ENCODE measurements at regions not wholly inside any gene's neighbourhood (a gene's known extent, or its start where the extent isn't known, plus 50 kb on each side); places are given as distances from the start of the nearest gene placed in this dataset.
"Not testable (repeated sequence)": the region's sequence is repeated elsewhere in the genome, so short reads cannot be mapped to it uniquely, and the experiment has no call there.

DNA sequence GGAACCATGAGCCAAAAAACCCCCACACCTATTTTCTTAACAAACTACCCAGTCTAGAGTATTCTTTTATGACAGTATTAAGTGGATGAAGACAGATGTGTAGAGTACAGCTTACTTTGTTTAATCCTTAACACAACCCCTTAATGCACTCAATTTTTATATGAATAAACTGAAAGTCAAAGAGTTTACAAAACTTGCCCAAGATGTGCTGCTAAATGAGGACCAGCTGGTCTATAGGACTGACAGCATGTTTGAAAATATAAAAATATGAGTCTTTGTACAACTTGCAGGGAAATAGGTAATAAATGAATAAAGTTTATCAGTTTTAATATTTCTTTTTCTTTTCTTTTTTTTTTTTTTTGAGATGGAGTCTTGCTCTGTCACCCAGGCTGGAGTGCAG is 102.3 kb downstream of the ZFY start:
- intact Hi-C loops (cut with DNase I): no loop called here
- DNase-seq: no peak

DNA sequence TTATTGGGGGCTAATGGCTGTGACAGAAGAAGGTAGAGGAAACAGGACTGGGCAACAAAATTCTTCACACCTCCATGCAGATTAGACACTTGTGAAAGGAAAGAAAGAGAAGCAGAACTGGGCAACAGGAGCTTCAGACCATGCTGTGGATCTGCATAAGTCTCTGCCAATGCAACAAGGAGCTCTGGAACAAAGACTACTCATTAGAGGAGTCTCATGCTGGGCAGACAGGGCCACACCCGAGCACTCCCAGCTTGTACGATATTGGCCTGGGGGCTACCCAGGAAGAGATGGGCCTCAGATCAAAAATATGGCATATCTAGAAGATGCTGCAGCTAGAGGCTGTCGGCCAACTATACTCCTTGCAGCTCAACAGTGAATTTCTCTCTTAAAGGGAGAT is 105.2 kb downstream of the ZFY start:
- Histone ChIP-seq H3K4me3 (no peak overlapping the region), H3K27ac (no peak overlapping the region), H3K4me1 (no peaks in the 10 kb centered on the region), H3K36me3 (no peaks in the 10 kb centered on the region), H3K9me3 (no peaks in the 10 kb centered on the region), H3K27me3 (no peaks in the 10 kb centered on the region)
- no peak for TF ChIP-seq POLR2A (IDR thresholded peaks at IDR 0.05)
- TF ChIP-seq, protein P1, sequence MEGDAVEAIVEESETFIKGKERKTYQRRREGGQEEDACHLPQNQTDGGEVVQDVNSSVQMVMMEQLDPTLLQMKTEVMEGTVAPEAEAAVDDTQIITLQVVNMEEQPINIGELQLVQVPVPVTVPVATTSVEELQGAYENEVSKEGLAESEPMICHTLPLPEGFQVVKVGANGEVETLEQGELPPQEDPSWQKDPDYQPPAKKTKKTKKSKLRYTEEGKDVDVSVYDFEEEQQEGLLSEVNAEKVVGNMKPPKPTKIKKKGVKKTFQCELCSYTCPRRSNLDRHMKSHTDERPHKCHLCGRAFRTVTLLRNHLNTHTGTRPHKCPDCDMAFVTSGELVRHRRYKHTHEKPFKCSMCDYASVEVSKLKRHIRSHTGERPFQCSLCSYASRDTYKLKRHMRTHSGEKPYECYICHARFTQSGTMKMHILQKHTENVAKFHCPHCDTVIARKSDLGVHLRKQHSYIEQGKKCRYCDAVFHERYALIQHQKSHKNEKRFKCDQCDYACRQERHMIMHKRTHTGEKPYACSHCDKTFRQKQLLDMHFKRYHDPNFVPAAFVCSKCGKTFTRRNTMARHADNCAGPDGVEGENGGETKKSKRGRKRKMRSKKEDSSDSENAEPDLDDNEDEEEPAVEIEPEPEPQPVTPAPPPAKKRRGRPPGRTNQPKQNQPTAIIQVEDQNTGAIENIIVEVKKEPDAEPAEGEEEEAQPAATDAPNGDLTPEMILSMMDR (IDR thresholded peaks at IDR 0.05): no peak
- WGBS, 2 donors: 58% methylated on average over 3 of the region's 3 CpGs; no CpG with 5 or more reads in 1 of the 2 donors
- intact Hi-C loops (cut with DNase I): no loop called here
- DNase-seq: no peak

More for the DNA sequence above, 102.3 kb downstream of the ZFY start:
- no peaks in the 10 kb centered on the region for H3K27me3 ChIP-seq
- H3K9me3 ChIP-seq: no peaks in the 10 kb centered on the region
- no peak overlapping the region for H3K27ac ChIP-seq
- H3K36me3 ChIP-seq: no peaks in the 10 kb centered on the region
- TF ChIP-seq, protein P1 (IDR thresholded peaks at IDR 0.05): no peak
- no peaks in the 10 kb centered on the region for H3K4me1 ChIP-seq
- H3K4me3 ChIP-seq: no peak overlapping the region

DNA sequence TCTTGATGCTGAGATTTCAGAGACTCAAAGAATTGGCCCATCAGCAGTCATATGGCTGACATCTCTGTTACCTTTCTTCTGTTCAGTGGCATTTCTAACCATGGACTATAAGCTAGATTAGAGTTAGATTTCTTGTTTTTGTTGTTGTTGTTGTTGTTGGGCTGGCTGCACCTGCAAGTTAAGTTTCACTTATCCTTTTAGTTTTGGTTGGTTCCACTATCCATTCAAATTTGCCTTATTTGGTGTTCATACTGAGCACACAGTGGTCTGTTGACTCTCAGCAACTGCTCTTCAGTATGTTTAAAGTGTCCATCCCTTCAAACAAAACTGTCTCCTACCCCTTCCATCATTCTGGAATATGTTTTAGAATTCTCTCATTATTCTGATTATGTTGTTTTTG is 106.8 kb downstream of the ZFY start:
- no peak overlapping the region for H3K4me3 ChIP-seq
- no peak for DNase-seq
- TF ChIP-seq POLR2A (IDR thresholded peaks at IDR 0.05): no peak
- TF ChIP-seq, protein P1 (IDR thresholded peaks at IDR 0.05): no peak
- intact Hi-C loops (cut with DNase I): no loop called here
- no peaks in the 10 kb centered on the region for H3K27me3 ChIP-seq
- no peaks in the 10 kb centered on the region for H3K9me3 ChIP-seq
- H3K4me1 ChIP-seq: no peaks in the 10 kb centered on the region
- no peaks in the 10 kb centered on the region for H3K36me3 ChIP-seq
- no peak overlapping the region for H3K27ac ChIP-seq

DNA sequence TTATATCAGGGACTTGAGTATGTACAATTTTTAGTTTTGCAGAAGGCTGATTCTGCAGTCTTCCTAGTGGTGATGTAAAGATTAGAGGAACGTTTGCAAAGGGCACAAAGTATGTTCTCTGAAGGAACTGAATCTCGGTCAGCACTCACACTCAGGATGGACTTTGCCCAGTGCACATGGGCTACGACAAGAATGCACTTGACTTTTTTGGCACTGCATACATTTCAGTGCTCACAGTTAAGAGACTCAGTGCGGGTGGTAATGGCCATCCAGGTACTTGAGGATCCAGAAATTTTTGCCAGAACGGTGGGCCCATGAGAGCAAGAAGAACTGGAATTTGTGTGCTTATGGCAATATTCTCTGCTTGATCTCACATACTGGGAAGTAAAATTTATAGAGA is 107.7 kb downstream of the ZFY start:
- TF ChIP-seq POLR2A (IDR thresholded peaks at IDR 0.05): no peak
- TF ChIP-seq, protein P1 (IDR thresholded peaks at IDR 0.05): no peak
- H3K4me1 ChIP-seq: no peaks in the 10 kb centered on the region
- H3K4me3 ChIP-seq: no peak overlapping the region
- H3K36me3 ChIP-seq: no peaks in the 10 kb centered on the region
- no peak overlapping the region for H3K27ac ChIP-seq
- H3K27me3 ChIP-seq: no peaks in the 10 kb centered on the region
- no peak for DNase-seq
- WGBS, 2 donors: 53% methylated on average over 5 of the region's 5 CpGs; no CpG with 5 or more reads in 1 of the 2 donors
- intact Hi-C loops (cut with DNase I): no loop called here
- H3K9me3 ChIP-seq: no peaks in the 10 kb centered on the region

DNA sequence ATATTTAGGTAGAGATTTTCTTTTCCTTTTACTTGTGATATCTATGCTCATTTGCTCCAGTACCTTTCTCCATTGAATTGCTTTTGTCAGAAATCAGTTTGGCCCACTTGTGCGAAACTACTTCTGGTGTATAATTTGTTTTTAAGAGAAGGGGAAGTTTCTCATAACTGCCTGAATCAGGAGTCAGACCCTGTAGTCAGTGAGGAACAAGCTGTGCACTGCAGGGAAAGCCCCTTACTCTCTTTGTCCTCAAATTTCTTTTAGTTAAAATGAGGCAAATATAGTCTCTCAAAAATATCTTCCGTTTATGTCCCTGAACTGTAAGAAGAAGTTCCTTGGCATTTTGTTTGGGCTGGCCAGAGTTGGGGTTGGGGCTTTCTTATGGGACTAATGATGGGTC is 109.9 kb downstream of the ZFY start:
- H3K27me3 ChIP-seq: no peaks in the 10 kb centered on the region
- no peaks in the 10 kb centered on the region for H3K9me3 ChIP-seq
- H3K36me3 ChIP-seq: no peaks in the 10 kb centered on the region
- no peak overlapping the region for H3K4me3 ChIP-seq
- no peak for DNase-seq
- H3K4me1 ChIP-seq: no peaks in the 10 kb centered on the region
- intact Hi-C loops (cut with DNase I): no loop called here
- H3K27ac ChIP-seq: no peak overlapping the region
- no peak for TF ChIP-seq POLR2A (IDR thresholded peaks at IDR 0.05)
- TF ChIP-seq, protein P1 (IDR thresholded peaks at IDR 0.05): no peak
- 71% methylated on average over 2 of the region's 2 CpGs; no CpG with 5 or more reads in 1 of the 2 donors for WGBS, 2 donors

DNA sequence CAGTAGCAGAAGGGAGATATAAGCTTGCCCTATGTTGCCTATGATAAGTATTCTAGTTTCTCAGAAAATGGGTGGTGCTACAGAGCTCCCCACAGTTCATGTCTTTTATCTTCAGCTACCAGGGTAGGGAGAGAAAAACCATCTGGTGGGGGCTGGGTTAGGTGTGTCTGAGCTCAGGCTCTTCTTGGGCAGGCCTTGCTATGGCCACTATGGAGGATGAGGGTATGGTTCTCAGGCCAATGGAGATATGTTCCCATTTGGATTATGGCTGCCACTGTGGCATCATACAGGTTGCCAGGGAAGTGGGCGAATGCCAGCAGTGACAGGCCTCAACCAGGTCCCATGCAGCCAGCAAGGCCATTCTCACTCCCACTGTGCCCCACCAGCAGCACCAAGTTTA is 120.3 kb downstream of the ZFY start:
- H3K9me3 ChIP-seq; H3K4me3 ChIP-seq; DNase-seq; H3K27ac ChIP-seq; intact Hi-C loops (cut with DNase I); H3K36me3 ChIP-seq; H3K4me1 ChIP-seq; H3K27me3 ChIP-seq: not testable (repeated sequence)
- no CpG with 5 or more reads among the region's 1 CpG for WGBS, 2 donors

DNA sequence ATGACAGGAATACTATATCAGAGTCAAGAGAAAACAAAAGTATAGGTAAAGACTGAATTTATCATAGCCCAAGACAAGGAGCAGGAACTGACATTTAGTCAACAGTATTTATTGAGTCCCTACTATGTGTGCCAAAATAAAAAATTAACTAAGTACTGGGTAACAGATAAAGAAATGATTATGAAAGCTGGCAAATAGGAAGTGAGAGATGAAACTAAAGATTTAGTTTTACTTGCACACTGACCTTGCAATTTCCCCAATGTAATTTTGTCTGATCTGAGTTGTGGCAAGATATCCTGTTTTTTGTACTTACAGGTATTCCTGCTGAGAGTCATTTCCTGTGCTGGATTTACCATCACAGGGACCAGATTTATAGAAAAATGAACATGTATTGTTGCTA is 123.2 kb downstream of the ZFY start:
- H3K27me3 ChIP-seq; H3K9me3 ChIP-seq; intact Hi-C loops (cut with DNase I): not testable (repeated sequence)

DNA sequence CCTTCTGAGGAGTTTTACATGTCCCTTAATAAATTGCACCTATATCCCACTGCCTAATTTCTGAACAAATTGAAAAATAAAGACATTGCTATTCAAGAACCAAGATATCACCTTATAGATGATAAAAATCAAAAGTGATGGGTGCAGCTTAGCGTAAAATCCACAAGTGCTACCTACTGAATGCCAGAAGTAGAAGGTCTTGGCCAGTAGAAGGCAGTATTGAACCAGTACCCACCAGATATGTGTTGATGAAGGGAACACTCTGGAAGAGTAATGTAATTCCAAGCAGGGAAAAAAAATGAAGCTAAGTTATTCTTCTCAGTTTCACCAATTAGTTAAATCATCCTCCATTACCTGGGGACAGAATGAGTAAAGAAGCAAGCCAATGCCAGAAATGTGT is 125.5 kb downstream of the ZFY start:
- H3K27me3 ChIP-seq; intact Hi-C loops (cut with DNase I); H3K36me3 ChIP-seq; H3K27ac ChIP-seq; H3K4me3 ChIP-seq; DNase-seq; H3K9me3 ChIP-seq; H3K4me1 ChIP-seq: not testable (repeated sequence)
- WGBS, 2 donors: 100% methylated on average over 1 of the region's 1 CpG; no CpG with 5 or more reads in 1 of the 2 donors

More for the DNA sequence above, 123.2 kb downstream of the ZFY start:
- not testable (repeated sequence) for H3K4me1 ChIP-seq, H3K36me3 ChIP-seq, DNase-seq, H3K27ac ChIP-seq, H3K4me3 ChIP-seq

DNA sequence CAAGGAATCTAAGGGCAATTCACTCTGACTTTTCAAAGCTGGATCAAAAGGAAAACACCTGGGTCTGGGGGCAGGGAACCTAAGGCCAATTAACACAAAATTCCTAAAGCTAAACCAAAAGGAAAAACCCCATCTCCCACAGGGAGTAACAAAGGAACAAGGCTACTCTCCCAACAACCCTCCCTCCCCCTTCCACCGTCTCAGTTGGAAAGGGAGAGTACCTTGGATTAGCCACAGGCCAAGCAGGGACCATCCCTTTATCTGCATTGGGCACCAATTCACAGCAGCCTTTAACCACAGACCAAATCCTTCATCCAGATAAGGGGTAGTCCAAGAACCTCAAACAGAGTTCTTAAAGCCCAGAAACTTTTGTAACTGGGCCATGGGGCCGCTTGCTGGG is 153.0 kb downstream of the ZFY start:
- H3K9me3 ChIP-seq; DNase-seq; H3K4me3 ChIP-seq; intact Hi-C loops (cut with DNase I); H3K27ac ChIP-seq; H3K4me1 ChIP-seq; H3K36me3 ChIP-seq; H3K27me3 ChIP-seq: not testable (repeated sequence)
- no CpG with 5 or more reads among the region's 2 CpGs for WGBS, 2 donors
